ENCODE measurements at regions not wholly inside any gene's neighbourhood (a gene's known extent, or its start where the extent isn't known, plus 50 kb on each side); places are given as distances from the start of the nearest gene placed in this dataset.

- TF ChIP-seq, protein P1, sequence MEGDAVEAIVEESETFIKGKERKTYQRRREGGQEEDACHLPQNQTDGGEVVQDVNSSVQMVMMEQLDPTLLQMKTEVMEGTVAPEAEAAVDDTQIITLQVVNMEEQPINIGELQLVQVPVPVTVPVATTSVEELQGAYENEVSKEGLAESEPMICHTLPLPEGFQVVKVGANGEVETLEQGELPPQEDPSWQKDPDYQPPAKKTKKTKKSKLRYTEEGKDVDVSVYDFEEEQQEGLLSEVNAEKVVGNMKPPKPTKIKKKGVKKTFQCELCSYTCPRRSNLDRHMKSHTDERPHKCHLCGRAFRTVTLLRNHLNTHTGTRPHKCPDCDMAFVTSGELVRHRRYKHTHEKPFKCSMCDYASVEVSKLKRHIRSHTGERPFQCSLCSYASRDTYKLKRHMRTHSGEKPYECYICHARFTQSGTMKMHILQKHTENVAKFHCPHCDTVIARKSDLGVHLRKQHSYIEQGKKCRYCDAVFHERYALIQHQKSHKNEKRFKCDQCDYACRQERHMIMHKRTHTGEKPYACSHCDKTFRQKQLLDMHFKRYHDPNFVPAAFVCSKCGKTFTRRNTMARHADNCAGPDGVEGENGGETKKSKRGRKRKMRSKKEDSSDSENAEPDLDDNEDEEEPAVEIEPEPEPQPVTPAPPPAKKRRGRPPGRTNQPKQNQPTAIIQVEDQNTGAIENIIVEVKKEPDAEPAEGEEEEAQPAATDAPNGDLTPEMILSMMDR (IDR thresholded peaks at IDR 0.05 in 2 of 3, conservative IDR thresholded peaks at IDR 0.05 in 1 of 3; ENCODE audit: borderline replicate concordance in 1 of 3, insufficient read depth in 1 of 3, low read depth in 2 of 3, low read length in 2 of 3), result no peak
- TF ChIP-seq POLR2AphosphoS5 (IDR thresholded peaks at IDR 0.05; ENCODE audit: low read depth, low read length), result no peak
Measured at GRCh38 chr1:234833118-234833517, 223.1 kb upstream of the IRF2BP2 start.
